ENCODE measurements at regions not wholly inside any gene's neighbourhood (a gene's known extent, or its start where the extent isn't known, plus 50 kb on each side); places are given as distances from the start of the nearest gene placed in this dataset.

DNA sequence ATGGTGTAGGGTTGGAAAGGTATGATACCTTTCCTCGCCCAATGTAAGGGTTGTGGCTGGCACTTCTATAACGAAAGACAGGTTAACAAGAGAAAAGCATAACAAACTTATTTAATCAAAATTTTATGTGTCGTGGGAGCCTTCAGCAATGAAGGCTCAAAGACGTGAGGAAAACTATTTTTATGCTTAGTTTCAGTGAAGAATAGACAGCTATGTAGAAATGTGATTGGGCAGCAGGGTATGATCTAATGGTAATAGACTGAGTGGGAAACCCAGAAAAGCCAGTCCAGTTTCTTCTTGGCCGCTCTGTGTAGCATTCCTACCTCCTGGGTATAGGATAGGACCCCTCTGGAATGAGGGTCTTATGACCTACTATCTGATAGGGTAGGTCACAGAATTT, 464.7 kb downstream of the ADGRL2 start:
- ChIA-PET RAD21 (ENCODE audit: unreplicated experiment) (interaction anchor here (1.7 kb wide), 1 partner anchor 9 kb away, joined by 4 read pairs; no protein-coding TSS in a partner anchor), CTCF (interaction anchor here (1.7 to 2.3 kb wide), 3 partner anchors 10 to 121 kb away, joined by 3 to 11 read pairs (median 4); no protein-coding TSS in a partner anchor), POLR2A (no interaction called here), SMC1A (ENCODE audit: uncharacterized antibody, unreplicated experiment) (interaction anchor here (1.1 to 12.9 kb wide), 7 partner anchors 12 to 107 kb away, joined by 3 to 114 read pairs (median 4); no protein-coding TSS in a partner anchor)
- in situ Hi-C loops (cut with MboI) (no loop called here), intact Hi-C loops (cut with micrococcal nuclease; ENCODE audit: unreplicated experiment) (no loop called here)
- Histone ChIP-seq H3K9ac (ENCODE audit: control insufficient read depth, insufficient read depth, low read length) (no peak overlapping the region), H3K36me3 (ENCODE audit: control insufficient read depth in 2 of 2, insufficient read depth in 2 of 2, low read length in 1 of 2) (no peaks in the 10 kb centered on the region), H2AFZ (ENCODE audit: control insufficient read depth, low read depth, low read length) (no peak overlapping the region), H3K27me3 (replicated peaks in 1 of 2; ENCODE audit: control insufficient read depth in 2 of 2, insufficient read depth in 2 of 2, low read length in 1 of 2) (no peaks in the 10 kb centered on the region), H3K4me3 (no peak overlapping the region), H3K27ac (ENCODE audit: control insufficient read depth, insufficient read depth) (no peak overlapping the region), H3K4me2 (ENCODE audit: control insufficient read depth, insufficient read depth) (no peak overlapping the region), H3K4me1 (ENCODE audit: control insufficient read depth, insufficient read depth, low read length) (no peaks in the 10 kb centered on the region), H3K79me2 (ENCODE audit: control insufficient read depth, insufficient read depth, low read length) (no peaks in the 10 kb centered on the region), H4K20me1 (ENCODE audit: control insufficient read depth, insufficient read depth) (no peaks in the 10 kb centered on the region), H3K9me3 (replicated peaks; ENCODE audit: control insufficient read depth, insufficient read depth, low read length) (no peaks in the 10 kb centered on the region)
- WGBS (ENCODE audit: insufficient coverage, insufficient replicate concordance, low lambda C conversion rate, missing lambda C conversion rate), result 10% methylated on average over 5 of the region's 5 CpGs
- DNase-seq (ENCODE audit: low read depth, low spot score) (no peak), ATAC-seq (no peak), FAIRE-seq (no peak)
- TF ChIP-seq ETV6 (conservative IDR thresholded peaks at IDR 0.05 in 1 of 2, IDR thresholded peaks at IDR 0.05 in 1 of 2; ENCODE audit: borderline replicate concordance in 1 of 2, low read depth in 1 of 2) (no peak), ZNF24 (IDR thresholded peaks at IDR 0.05) (no peak), GABPA (IDR thresholded peaks at IDR 0.05; ENCODE audit: low read depth) (no peak), POLR2AphosphoS2 (IDR thresholded peaks at IDR 0.05; ENCODE audit: low read depth, low read length) (no peak), SKIL (IDR thresholded peaks at IDR 0.05; ENCODE audit: low read depth, poor library complexity, severe bottlenecking) (no peak)
- BruUV-seq (replicated peaks), result no TSS peak
